ENCODE measurements at regions not wholly inside any gene's neighbourhood (a gene's known extent, or its start where the extent isn't known, plus 50 kb on each side); places are given as distances from the start of the nearest gene placed in this dataset.

- Mint-ChIP-seq H3K27ac (no peak overlapping the region), H3K4me3 (no peak overlapping the region), H3K36me3 (no peaks in the 10 kb centered on the region), H3K4me1 (ENCODE audit: unreplicated experiment) (no peaks in the 10 kb centered on the region), H3K9me3 (no peaks in the 10 kb centered on the region), H3K27me3 (no peaks in the 10 kb centered on the region)
- TF ChIP-seq CTCF (conservative IDR thresholded peaks at IDR 0.05), result no peak
- DNase-seq (ENCODE audit: extremely low spot score, unreplicated experiment), result no peak
These were observed 135.0 kb upstream of the HNMT start for GRCh38 chr2:137829251-137829650.

GRCh38 chr2:137834760-137835379, 129.4 kb upstream of the HNMT start:
- TF ChIP-seq CTCF (conservative IDR thresholded peaks at IDR 0.05), result no peak
- Mint-ChIP-seq H3K27me3 (no peaks in the 10 kb centered on the region), H3K27ac (no peak overlapping the region), H3K4me3 (no peak overlapping the region), H3K4me1 (ENCODE audit: unreplicated experiment) (peaks cover 3% of the 10 kb centered on the region), H3K36me3 (no peaks in the 10 kb centered on the region), H3K9me3 (no peaks in the 10 kb centered on the region)
- no peak for DNase-seq (ENCODE audit: extremely low spot score, unreplicated experiment)

- H3K27ac Mint-ChIP-seq, result no peak overlapping the region
- H3K4me1 Mint-ChIP-seq (ENCODE audit: unreplicated experiment), result peaks cover 3% of the 10 kb centered on the region
- H3K4me3 Mint-ChIP-seq, result no peak overlapping the region
- no peak for TF ChIP-seq CTCF (conservative IDR thresholded peaks at IDR 0.05)
- H3K27me3 Mint-ChIP-seq, result peaks cover 2% of the 10 kb centered on the region
- H3K9me3 Mint-ChIP-seq, result no peaks in the 10 kb centered on the region
- H3K36me3 Mint-ChIP-seq, result no peaks in the 10 kb centered on the region
- DNase-seq (ENCODE audit: extremely low spot score, unreplicated experiment), result no peak
These were observed 127.6 kb upstream of the HNMT start for GRCh38 chr2:137836671-137837070.

GRCh38 chr2:137837830-137838229, 126.4 kb upstream of the HNMT start:
- Mint-ChIP-seq H3K4me3 (no peak overlapping the region), H3K4me1 (ENCODE audit: unreplicated experiment) (peaks cover 3% of the 10 kb centered on the region), H3K9me3 (no peaks in the 10 kb centered on the region), H3K27me3 (peaks cover 3% of the 10 kb centered on the region), H3K36me3 (no peaks in the 10 kb centered on the region), H3K27ac (no peak overlapping the region)
- no peak for DNase-seq (ENCODE audit: extremely low spot score, unreplicated experiment)
- TF ChIP-seq CTCF (conservative IDR thresholded peaks at IDR 0.05), result no peak

- no peaks in the 10 kb centered on the region for H3K9me3 Mint-ChIP-seq
- H3K27me3 Mint-ChIP-seq, result peaks cover 3% of the 10 kb centered on the region
- no peaks in the 10 kb centered on the region for H3K36me3 Mint-ChIP-seq
- H3K4me3 Mint-ChIP-seq, result no peak overlapping the region
- peaks cover 3% of the 10 kb centered on the region for H3K4me1 Mint-ChIP-seq (ENCODE audit: unreplicated experiment)
- TF ChIP-seq CTCF (conservative IDR thresholded peaks at IDR 0.05), result peak; percentile 91
- no peak for DNase-seq (ENCODE audit: extremely low spot score, unreplicated experiment)
- no peak overlapping the region for H3K27ac Mint-ChIP-seq
These were observed 125.8 kb upstream of the HNMT start for GRCh38 chr2:137838255-137839092.

All from type B pancreatic cell (in vitro differentiated cells).